ENCODE measurements at regions not wholly inside any gene's neighbourhood (a gene's known extent, or its start where the extent isn't known, plus 50 kb on each side); places are given as distances from the start of the nearest gene placed in this dataset.

- POLR2A ChIA-PET, result no interaction called here
- DNase-seq (no peak), ATAC-seq (no peak)
- Mint-ChIP-seq H3K9me3 (no peaks in the 10 kb centered on the region), H3K4me3 (no peak overlapping the region), H3K27ac (no peak overlapping the region), H3K27me3 (peaks cover 5 to 21% (median 12%) of the 10 kb centered on the region in 5 donors), H3K36me3 (no peaks in the 10 kb centered on the region), H3K4me1 (peaks cover 7 to 13% (median 10%) of the 10 kb centered on the region in 4 donors)
Measured at GRCh38 chr3:66598168-66598567, 97.3 kb upstream of the LRIG1 start.

GRCh38 chr3:66602237-66602636 lies 101.4 kb upstream of the LRIG1 start:
- DNase-seq (no peak), ATAC-seq (no peak)
- H3K36me3 Mint-ChIP-seq, result no peaks in the 10 kb centered on the region
- H3K4me3 Mint-ChIP-seq, result peak overlapping the region in 1 of 10 donors; percentile 13
- peaks cover 16 to 27% (median 18%) of the 10 kb centered on the region in 4 donors for H3K4me1 Mint-ChIP-seq
- peaks cover 7 to 27% (median 8%) of the 10 kb centered on the region in 5 donors for H3K27me3 Mint-ChIP-seq
- H3K9me3 Mint-ChIP-seq, result no peaks in the 10 kb centered on the region
- H3K27ac Mint-ChIP-seq, result peak overlapping the region in 1 of 10 donors; percentile 14
- POLR2A ChIA-PET, result no interaction called here

DNA sequence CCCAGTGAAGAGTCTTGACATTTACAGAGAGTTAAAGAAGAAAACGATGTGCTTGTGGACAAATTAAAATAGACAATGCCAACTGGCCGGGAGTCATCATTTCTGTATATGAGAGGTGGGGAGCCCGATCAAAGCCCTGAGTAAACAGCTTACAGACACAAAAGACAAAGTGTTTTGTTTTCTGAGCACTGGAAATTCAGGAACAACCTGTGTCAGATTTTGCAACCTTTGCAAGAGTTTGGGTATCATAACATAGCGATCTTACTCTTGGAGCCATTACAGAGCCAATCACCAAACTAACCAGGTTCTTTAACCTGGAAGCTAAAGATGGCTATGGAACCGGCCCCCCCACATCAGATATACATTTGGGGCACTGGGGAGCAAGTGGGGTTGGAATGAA lies 101.9 kb upstream of the LRIG1 start:
- H3K9me3 Mint-ChIP-seq, result no peaks in the 10 kb centered on the region
- no peak for DNase-seq
- H3K27me3 Mint-ChIP-seq, result peaks cover 7 to 27% (median 8%) of the 10 kb centered on the region in 5 donors
- ATAC-seq, result no peak
- H3K36me3 Mint-ChIP-seq, result no peaks in the 10 kb centered on the region
- POLR2A ChIA-PET, result no interaction called here
- no peak overlapping the region for H3K27ac Mint-ChIP-seq
- peak overlapping the region in 7 of 10 donors; percentile 41 to 72 (median 63) for H3K4me3 Mint-ChIP-seq
- H3K4me1 Mint-ChIP-seq, result peaks cover 16 to 27% (median 18%) of the 10 kb centered on the region in 4 donors

- Mint-ChIP-seq H3K27me3 (peaks cover 7 to 27% (median 8%) of the 10 kb centered on the region in 5 donors), H3K9me3 (no peaks in the 10 kb centered on the region), H3K36me3 (no peaks in the 10 kb centered on the region), H3K27ac (peak overlapping the region in 1 of 10 donors; percentile 2), H3K4me3 (peak overlapping the region in 8 of 10 donors; percentile 41 to 72 (median 62)), H3K4me1 (peaks cover 16 to 27% (median 18%) of the 10 kb centered on the region in 4 donors)
- POLR2A ChIA-PET, result no interaction called here
- ATAC-seq (peak in 1 of 2 donors; percentile 52), DNase-seq (no peak)
Measured at GRCh38 chr3:66603151-66603611, 102.4 kb upstream of the LRIG1 start.

- POLR2A ChIA-PET, result no interaction called here
Measured at GRCh38 chr3:66604481-66604880, 103.7 kb upstream of the LRIG1 start.

GRCh38 chr3:66606126-66606525 lies 105.3 kb upstream of the LRIG1 start:
- H3K36me3 Mint-ChIP-seq, result no peaks in the 10 kb centered on the region
- H3K9me3 Mint-ChIP-seq, result peaks cover 0 to 8% (median 0%) of the 10 kb centered on the region in 9 donors
- ATAC-seq (no peak), DNase-seq (no peak)
- no peak overlapping the region for H3K27ac Mint-ChIP-seq
- no peak overlapping the region for H3K4me3 Mint-ChIP-seq
- POLR2A ChIA-PET, result no interaction called here
- peaks cover 16 to 27% (median 18%) of the 10 kb centered on the region in 4 donors for H3K4me1 Mint-ChIP-seq
- H3K27me3 Mint-ChIP-seq, result peaks cover 2 to 18% (median 6%) of the 10 kb centered on the region in 5 donors

More at GRCh38 chr3:66604481-66604880, 103.7 kb upstream of the LRIG1 start:
- H3K9me3 Mint-ChIP-seq, result peaks cover 0 to 7% (median 0%) of the 10 kb centered on the region in 9 donors
- ATAC-seq, result no peak
- H3K27me3 Mint-ChIP-seq, result peaks cover 7 to 27% (median 8%) of the 10 kb centered on the region in 5 donors
- peaks cover 16 to 27% (median 18%) of the 10 kb centered on the region in 4 donors for H3K4me1 Mint-ChIP-seq
- H3K36me3 Mint-ChIP-seq, result no peaks in the 10 kb centered on the region
- DNase-seq, result no peak
- no peak overlapping the region for H3K4me3 Mint-ChIP-seq
- H3K27ac Mint-ChIP-seq, result no peak overlapping the region

DNA sequence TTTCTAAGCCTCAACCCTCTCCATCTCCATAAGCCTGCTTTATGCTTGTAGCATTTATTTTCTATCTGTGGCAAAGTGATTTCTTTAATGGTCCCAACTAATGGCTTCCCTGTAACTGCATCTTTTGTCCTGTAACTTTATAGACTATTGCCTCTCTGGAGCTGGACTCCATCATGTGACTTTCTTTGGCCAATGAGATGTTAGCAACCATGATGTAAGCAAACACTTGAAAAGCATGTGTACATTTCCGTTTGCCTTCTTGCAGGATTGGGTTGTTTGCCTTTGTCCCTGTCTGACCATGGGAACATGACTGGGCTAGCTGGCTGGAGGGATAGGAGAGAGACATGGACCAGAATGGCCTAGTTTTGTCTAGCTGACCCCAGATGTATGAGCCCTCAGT lies 106.0 kb upstream of the LRIG1 start:
- Mint-ChIP-seq H3K4me3 (no peak overlapping the region), H3K9me3 (peaks cover 0 to 8% (median 0%) of the 10 kb centered on the region in 9 donors), H3K27ac (no peak overlapping the region), H3K4me1 (peaks cover 16 to 26% (median 18%) of the 10 kb centered on the region in 4 donors), H3K27me3 (peaks cover 1 to 18% (median 8%) of the 10 kb centered on the region in 5 donors), H3K36me3 (no peaks in the 10 kb centered on the region)
- DNase-seq, result no peak
- POLR2A ChIA-PET, result no interaction called here
- no peak for ATAC-seq

DNA sequence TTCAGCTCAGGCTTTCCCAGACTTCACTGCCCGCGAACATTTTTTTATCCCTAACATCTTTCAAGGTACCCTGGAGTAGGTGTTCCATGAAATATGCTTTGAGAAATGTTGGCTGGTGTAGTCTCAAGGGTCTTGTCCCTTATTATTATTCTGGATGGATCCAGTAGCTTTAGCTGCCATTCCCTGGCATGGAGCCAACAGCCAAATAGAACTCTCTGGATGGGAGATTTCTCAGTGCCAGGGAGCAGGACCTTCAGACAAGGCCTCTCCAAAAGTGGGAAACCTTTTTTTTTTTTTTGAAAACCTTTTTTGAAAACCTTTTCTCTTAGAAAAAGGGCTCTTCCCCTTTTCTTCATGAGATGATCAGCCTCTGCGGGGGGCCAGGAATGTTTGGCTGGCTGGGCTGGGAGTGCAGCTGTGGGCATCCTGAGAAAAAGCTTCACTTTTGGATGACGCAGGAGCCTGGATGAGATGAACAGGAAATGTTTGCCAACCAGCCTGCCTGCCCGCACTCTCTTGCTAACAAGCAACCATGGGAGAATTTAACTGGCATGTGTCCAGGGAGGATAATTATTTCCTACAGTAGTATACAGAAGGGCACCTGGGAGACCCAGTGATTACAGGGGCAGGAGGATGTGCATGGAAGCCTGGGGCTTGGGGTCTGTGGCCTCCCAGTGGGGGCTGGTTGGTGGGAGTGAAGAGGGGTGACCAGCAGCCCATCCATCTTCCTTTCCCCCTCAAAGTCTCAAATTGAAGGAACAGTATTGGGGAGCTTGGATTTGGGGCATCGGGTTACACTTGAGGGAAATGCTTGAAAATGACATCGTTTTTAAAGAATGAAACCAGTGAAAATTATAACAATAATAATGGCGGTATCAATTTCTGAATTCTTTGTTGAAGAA lies 109.1 kb upstream of the LRIG1 start:
- peaks cover 0 to 8% (median 5%) of the 10 kb centered on the region in 5 donors for H3K27me3 Mint-ChIP-seq
- H3K36me3 Mint-ChIP-seq, result no peaks in the 10 kb centered on the region
- no peak overlapping the region for H3K27ac Mint-ChIP-seq
- H3K9me3 Mint-ChIP-seq, result peaks cover 0 to 8% (median 0%) of the 10 kb centered on the region in 9 donors
- H3K4me1 Mint-ChIP-seq, result peaks cover 0 to 5% (median 2%) of the 10 kb centered on the region in 4 donors
- no peak for ATAC-seq
- no peak for DNase-seq
- POLR2A ChIA-PET, result no interaction called here
- H3K4me3 Mint-ChIP-seq, result no peak overlapping the region

DNA sequence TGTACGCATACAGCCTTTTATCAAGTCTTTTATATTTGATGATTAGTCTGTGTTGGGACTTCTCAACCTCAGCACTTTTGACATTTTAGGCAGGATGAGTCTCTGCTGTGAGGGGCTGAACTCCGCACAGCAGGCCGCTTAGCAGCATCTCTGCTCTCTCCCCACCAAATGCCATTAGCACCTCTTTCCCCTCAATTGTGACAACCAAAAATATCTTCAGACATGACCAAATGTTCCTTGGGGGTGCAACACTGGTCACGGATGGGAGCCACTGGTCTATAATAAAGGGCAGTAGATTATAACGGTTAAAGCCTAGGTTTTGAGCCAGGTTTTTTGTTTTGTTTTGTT lies 109.7 kb upstream of the LRIG1 start:
- peaks cover 0 to 8% (median 5%) of the 10 kb centered on the region in 5 donors for H3K27me3 Mint-ChIP-seq

GRCh38 chr3:66615643-66616301 lies 115.0 kb upstream of the LRIG1 start:
- Mint-ChIP-seq H3K9me3 (no peaks in the 10 kb centered on the region), H3K27ac (peak overlapping the region in 5 of 10 donors; percentile 3 to 74 (median 10)), H3K27me3 (peaks cover 0 to 5% (median 0%) of the 10 kb centered on the region in 5 donors), H3K4me3 (peak overlapping the region in 4 of 10 donors; percentile 2 to 39 (median 26)), H3K4me1 (peaks cover 0 to 16% (median 8%) of the 10 kb centered on the region in 4 donors), H3K36me3 (no peaks in the 10 kb centered on the region)
- DNase-seq, result no peak
- peak in 1 of 2 donors; percentile 57 for ATAC-seq
- POLR2A ChIA-PET, result no interaction called here

More for the DNA sequence above, 109.7 kb upstream of the LRIG1 start:
- ATAC-seq (no peak), DNase-seq (no peak)
- Mint-ChIP-seq H3K27ac (no peak overlapping the region), H3K9me3 (peaks cover 0 to 8% (median 0%) of the 10 kb centered on the region in 9 donors), H3K4me3 (no peak overlapping the region), H3K4me1 (peaks cover 0 to 10% (median 5%) of the 10 kb centered on the region in 4 donors), H3K36me3 (no peaks in the 10 kb centered on the region)
- POLR2A ChIA-PET, result no interaction called here

GRCh38 chr3:66617351-66617750 lies 116.5 kb upstream of the LRIG1 start:
- DNase-seq (no peak), ATAC-seq (no peak)
- no peaks in the 10 kb centered on the region for H3K9me3 Mint-ChIP-seq
- peak overlapping the region in 1 of 10 donors; percentile 42 for H3K27ac Mint-ChIP-seq
- H3K4me1 Mint-ChIP-seq, result peaks cover 0 to 16% (median 8%) of the 10 kb centered on the region in 4 donors
- no peaks in the 10 kb centered on the region for H3K27me3 Mint-ChIP-seq
- H3K36me3 Mint-ChIP-seq, result no peaks in the 10 kb centered on the region
- POLR2A ChIA-PET, result interaction anchor here (0.6 kb wide), 1 partner anchor 56 kb away, joined by 6 read pairs; no protein-coding TSS in a partner anchor
- H3K4me3 Mint-ChIP-seq, result no peak overlapping the region

- DNase-seq (no peak), ATAC-seq (no peak)
- POLR2A ChIA-PET, result no interaction called here
- Mint-ChIP-seq H3K27ac (no peak overlapping the region), H3K36me3 (no peaks in the 10 kb centered on the region), H3K27me3 (no peaks in the 10 kb centered on the region), H3K4me3 (no peak overlapping the region), H3K9me3 (peaks cover 0 to 2% (median 0%) of the 10 kb centered on the region in 9 donors), H3K4me1 (peaks cover 0 to 16% (median 6%) of the 10 kb centered on the region in 4 donors)
Measured at GRCh38 chr3:66618066-66618465, 117.2 kb upstream of the LRIG1 start.

GRCh38 chr3:66620296-66620695 lies 119.5 kb upstream of the LRIG1 start:
- Mint-ChIP-seq H3K27me3 (no peaks in the 10 kb centered on the region), H3K4me1 (peaks cover 0 to 8% (median 4%) of the 10 kb centered on the region in 4 donors), H3K36me3 (no peaks in the 10 kb centered on the region), H3K27ac (no peak overlapping the region), H3K4me3 (no peak overlapping the region), H3K9me3 (peaks cover 0 to 7% (median 0%) of the 10 kb centered on the region in 9 donors)
- POLR2A ChIA-PET, result no interaction called here
- no peak for ATAC-seq
- no peak for DNase-seq
